ENCODE measurements at regions not wholly inside any gene's neighbourhood (a gene's known extent, or its start where the extent isn't known, plus 50 kb on each side); places are given as distances from the start of the nearest gene placed in this dataset.

DNA sequence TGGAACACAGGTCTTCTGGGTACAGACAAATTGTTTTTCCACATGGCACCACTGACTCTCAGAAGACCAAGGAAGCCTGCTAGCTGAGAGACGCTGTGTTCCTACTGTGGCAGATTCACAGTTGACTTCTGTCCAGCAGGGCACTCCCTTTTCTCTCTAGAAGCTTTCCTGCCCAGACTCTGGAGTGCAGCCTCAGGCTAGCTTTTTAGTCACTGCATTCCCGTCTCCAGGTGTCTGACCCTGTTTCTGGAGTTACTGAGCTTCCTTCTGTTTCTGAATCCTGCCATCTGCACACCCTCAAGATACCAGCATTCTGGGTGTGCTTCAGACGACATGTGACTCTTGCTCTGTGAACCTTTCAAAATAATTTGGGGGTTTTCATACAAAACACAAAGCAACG is 125.1 kb downstream of the TMEM200C start:
- Histone ChIP-seq H3K4me1 (ENCODE audit: control insufficient read depth, insufficient read depth, low read length) (no peaks in the 10 kb centered on the region), H3K36me3 (ENCODE audit: control insufficient read depth, insufficient read depth, low read length) (no peaks in the 10 kb centered on the region), H3K4me3 (ENCODE audit: low read depth in 2 of 2, low read length in 2 of 2) (no peak overlapping the region), H3K27me3 (ENCODE audit: control insufficient read depth, insufficient read depth, low read length) (no peaks in the 10 kb centered on the region), H3K9me3 (ENCODE audit: control insufficient read depth, insufficient read depth, low read depth, low read length) (no peaks in the 10 kb centered on the region), H3K27ac (ENCODE audit: low read length) (no peak overlapping the region)
- TF ChIP-seq POLR2AphosphoS5 (IDR thresholded peaks at IDR 0.05; ENCODE audit: low read depth, low read length) (no peak), TCF7L2 (IDR thresholded peaks at IDR 0.05; ENCODE audit: low read depth, low read length) (no peak), SIN3A (IDR thresholded peaks at IDR 0.05; ENCODE audit: borderline replicate concordance, insufficient read depth, low read depth, low read length) (no peak)
- TF ChIP-seq, protein P1, sequence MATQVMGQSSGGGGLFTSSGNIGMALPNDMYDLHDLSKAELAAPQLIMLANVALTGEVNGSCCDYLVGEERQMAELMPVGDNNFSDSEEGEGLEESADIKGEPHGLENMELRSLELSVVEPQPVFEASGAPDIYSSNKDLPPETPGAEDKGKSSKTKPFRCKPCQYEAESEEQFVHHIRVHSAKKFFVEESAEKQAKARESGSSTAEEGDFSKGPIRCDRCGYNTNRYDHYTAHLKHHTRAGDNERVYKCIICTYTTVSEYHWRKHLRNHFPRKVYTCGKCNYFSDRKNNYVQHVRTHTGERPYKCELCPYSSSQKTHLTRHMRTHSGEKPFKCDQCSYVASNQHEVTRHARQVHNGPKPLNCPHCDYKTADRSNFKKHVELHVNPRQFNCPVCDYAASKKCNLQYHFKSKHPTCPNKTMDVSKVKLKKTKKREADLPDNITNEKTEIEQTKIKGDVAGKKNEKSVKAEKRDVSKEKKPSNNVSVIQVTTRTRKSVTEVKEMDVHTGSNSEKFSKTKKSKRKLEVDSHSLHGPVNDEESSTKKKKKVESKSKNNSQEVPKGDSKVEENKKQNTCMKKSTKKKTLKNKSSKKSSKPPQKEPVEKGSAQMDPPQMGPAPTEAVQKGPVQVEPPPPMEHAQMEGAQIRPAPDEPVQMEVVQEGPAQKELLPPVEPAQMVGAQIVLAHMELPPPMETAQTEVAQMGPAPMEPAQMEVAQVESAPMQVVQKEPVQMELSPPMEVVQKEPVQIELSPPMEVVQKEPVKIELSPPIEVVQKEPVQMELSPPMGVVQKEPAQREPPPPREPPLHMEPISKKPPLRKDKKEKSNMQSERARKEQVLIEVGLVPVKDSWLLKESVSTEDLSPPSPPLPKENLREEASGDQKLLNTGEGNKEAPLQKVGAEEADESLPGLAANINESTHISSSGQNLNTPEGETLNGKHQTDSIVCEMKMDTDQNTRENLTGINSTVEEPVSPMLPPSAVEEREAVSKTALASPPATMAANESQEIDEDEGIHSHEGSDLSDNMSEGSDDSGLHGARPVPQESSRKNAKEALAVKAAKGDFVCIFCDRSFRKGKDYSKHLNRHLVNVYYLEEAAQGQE (IDR thresholded peaks at IDR 0.05; ENCODE audit: insufficient read depth in 1 of 2, low read depth in 2 of 2, low read length in 1 of 2): no peak
- TF ChIP-seq, protein P2, sequence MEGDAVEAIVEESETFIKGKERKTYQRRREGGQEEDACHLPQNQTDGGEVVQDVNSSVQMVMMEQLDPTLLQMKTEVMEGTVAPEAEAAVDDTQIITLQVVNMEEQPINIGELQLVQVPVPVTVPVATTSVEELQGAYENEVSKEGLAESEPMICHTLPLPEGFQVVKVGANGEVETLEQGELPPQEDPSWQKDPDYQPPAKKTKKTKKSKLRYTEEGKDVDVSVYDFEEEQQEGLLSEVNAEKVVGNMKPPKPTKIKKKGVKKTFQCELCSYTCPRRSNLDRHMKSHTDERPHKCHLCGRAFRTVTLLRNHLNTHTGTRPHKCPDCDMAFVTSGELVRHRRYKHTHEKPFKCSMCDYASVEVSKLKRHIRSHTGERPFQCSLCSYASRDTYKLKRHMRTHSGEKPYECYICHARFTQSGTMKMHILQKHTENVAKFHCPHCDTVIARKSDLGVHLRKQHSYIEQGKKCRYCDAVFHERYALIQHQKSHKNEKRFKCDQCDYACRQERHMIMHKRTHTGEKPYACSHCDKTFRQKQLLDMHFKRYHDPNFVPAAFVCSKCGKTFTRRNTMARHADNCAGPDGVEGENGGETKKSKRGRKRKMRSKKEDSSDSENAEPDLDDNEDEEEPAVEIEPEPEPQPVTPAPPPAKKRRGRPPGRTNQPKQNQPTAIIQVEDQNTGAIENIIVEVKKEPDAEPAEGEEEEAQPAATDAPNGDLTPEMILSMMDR (IDR thresholded peaks at IDR 0.05): no peak
- no peak for ATAC-seq
- intact Hi-C loops (cut with micrococcal nuclease; ENCODE audit: unreplicated experiment): no loop called here
- no TSS peak for BruUV-seq (replicated peaks)
- DNase-seq (ENCODE audit: low read depth, low spot score): no peak
- POLR2A ChIA-PET: no interaction called here
- CTCF ChIA-PET: no interaction called here
- in situ Hi-C loops (cut with HindIII; ENCODE audit: low pct_unique_long_range_greater_than_20kb, low sequenced_read_pairs): no loop called here

DNA sequence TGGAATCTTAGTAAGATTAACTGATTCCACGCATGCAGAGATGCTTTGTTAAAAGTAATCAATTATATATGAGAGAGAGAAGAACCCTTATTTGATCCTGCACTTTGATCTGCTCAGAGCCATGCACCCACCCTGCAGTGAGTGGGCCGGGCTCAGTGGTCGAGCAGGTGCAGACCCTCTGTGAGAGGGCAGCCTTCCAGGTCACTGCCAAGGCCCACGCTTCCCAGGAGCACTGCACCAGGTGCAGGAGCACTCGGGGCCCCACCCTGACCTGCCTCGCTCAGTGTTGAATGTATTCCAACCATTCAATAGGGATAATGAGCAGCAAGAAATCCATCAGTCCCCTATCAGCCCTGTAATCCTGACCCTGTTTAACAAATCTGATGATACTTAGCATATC is 126.9 kb downstream of the TMEM200C start:
- TF ChIP-seq, protein P1 (IDR thresholded peaks at IDR 0.05; ENCODE audit: insufficient read depth in 1 of 2, low read depth in 2 of 2, low read length in 1 of 2): no peak
- TF ChIP-seq TCF7L2 (IDR thresholded peaks at IDR 0.05; ENCODE audit: low read depth, low read length) (no peak), SIN3A (IDR thresholded peaks at IDR 0.05; ENCODE audit: borderline replicate concordance, insufficient read depth, low read depth, low read length) (no peak), POLR2AphosphoS5 (IDR thresholded peaks at IDR 0.05; ENCODE audit: low read depth, low read length) (no peak)
- TF ChIP-seq, protein P2 (IDR thresholded peaks at IDR 0.05): no peak
- no peak overlapping the region for H3K27ac ChIP-seq (ENCODE audit: low read length)
- H3K36me3 ChIP-seq (ENCODE audit: control insufficient read depth, insufficient read depth, low read length): no peaks in the 10 kb centered on the region
- ChIA-PET CTCF (no interaction called here), POLR2A (no interaction called here)
- no peak for ATAC-seq
- H3K4me3 ChIP-seq (ENCODE audit: low read depth in 2 of 2, low read length in 2 of 2): no peak overlapping the region
- in situ Hi-C loops (cut with HindIII; ENCODE audit: low pct_unique_long_range_greater_than_20kb, low sequenced_read_pairs) (no loop called here), intact Hi-C loops (cut with micrococcal nuclease; ENCODE audit: unreplicated experiment) (no loop called here)
- H3K9me3 ChIP-seq (ENCODE audit: control insufficient read depth, insufficient read depth, low read depth, low read length): no peaks in the 10 kb centered on the region
- DNase-seq (ENCODE audit: low read depth, low spot score): no peak
- no peaks in the 10 kb centered on the region for H3K4me1 ChIP-seq (ENCODE audit: control insufficient read depth, insufficient read depth, low read length)
- H3K27me3 ChIP-seq (ENCODE audit: control insufficient read depth, insufficient read depth, low read length): no peaks in the 10 kb centered on the region
- BruUV-seq (replicated peaks): no TSS peak

All from Panc1 (cell line).